Tibial nerve (tissue), 4 donors: ENCODE measurements at regions not wholly inside any gene's neighbourhood (a gene's known extent, or its start where the extent isn't known, plus 50 kb on each side); places are given as distances from the start of the nearest gene placed in this dataset.

ENCODE experiments used
- DNase-seq, 2 donors: peaks; one replicate each; pipeline ENCODE4 v3.0.0-alpha.2; 2019; ENCODE audit warnings: low spot score in 2 of 2
- H3K27ac ChIP-seq, 4 donors: fragments of 200-600 bp; sonication (generic) in 3 of 4; one replicate each; pipeline ENCODE4 v1.5.1; 2017 to 2019; ENCODE audit warnings: mild to moderate bottlenecking in 1 of 4
- H3K27me3 ChIP-seq, 2 donors: fragments of 200-600 bp; sonication (generic) in 1 of 2; one replicate each; pipeline versions ENCODE4 v1.5.1 to v1.6.0; 2017 to 2019
- H3K36me3 ChIP-seq, 3 donors: fragments of 200-600 bp; sonication (generic); one replicate each; pipeline ENCODE4 v1.5.1; 2018 to 2019
- H3K4me1 ChIP-seq, 4 donors: fragments of 200-600 bp; sonication (generic) in 3 of 4; one replicate each; pipeline ENCODE4 v1.5.1; 2017 to 2019
- H3K4me3 ChIP-seq, 4 donors: fragments of 200-600 bp; sonication (generic) in 3 of 4; one replicate each; pipeline ENCODE4 v1.5.1; 2017 to 2019; ENCODE audit warnings: mild to moderate bottlenecking in 1 of 4, moderate library complexity in 1 of 4
- H3K9me3 ChIP-seq, 4 donors: fragments of 200-600 bp; sonication (generic) in 3 of 4; one replicate each; pipeline ENCODE4 v1.5.1; 2017 to 2019
- CTCF ChIP-seq, 5 experiments: fragments of 200-600 bp in 3 of 5; fragments of 450-650 bp in 2 of 5; sonication (generic) in 3 of 5; IDR thresholded peaks; one replicate each; pipeline ENCODE4 v1.5.1; 2016 to 2019; ENCODE audit warnings: antibody characterized with exemption in 5 of 5, mild to moderate bottlenecking in 3 of 5, moderate library complexity in 2 of 5
- EP300 ChIP-seq, 2 donors: sonication (generic); formaldehyde crosslinking; IDR thresholded peaks; one replicate each; pipeline ENCODE4 v1.6.1; 2017; ENCODE audit warnings: antibody characterized with exemption in 2 of 2, mild to moderate bottlenecking in 1 of 2
- POLR2A ChIP-seq, 2 donors: fragments of 450-650 bp; IDR thresholded peaks; one replicate each; pipeline ENCODE4 v1.6.1; 2017; ENCODE audit warnings: antibody characterized with exemption in 2 of 2, mild to moderate bottlenecking in 2 of 2, moderate library complexity in 2 of 2
- WGBS, 2 donors: methylation state at CpG; one replicate each; pipeline ENCODE4 v1.1.5; 2018; 5-methylcytosine and 5-hydroxymethylcytosine counted together

GRCh38 chr9:600006-600405 lies 241.5 kb upstream of the DMRT1 start:
- DNase-seq = no peak
- no peaks in the 10 kb centered on the region for H3K4me1 ChIP-seq
- peaks cover 0 to 5% (median 0%) of the 10 kb centered on the region in 4 donors for H3K9me3 ChIP-seq
- H3K27me3 ChIP-seq = no peaks in the 10 kb centered on the region
- H3K4me3 ChIP-seq = no peak overlapping the region
- H3K36me3 ChIP-seq = no peaks in the 10 kb centered on the region
- WGBS, 2 donors = 87 to 89% methylated on average over 3 of the region's 3 CpGs
- TF ChIP-seq CTCF (IDR thresholded peaks at IDR 0.05) (no peak), POLR2A (IDR thresholded peaks at IDR 0.05) (no peak), EP300 (IDR thresholded peaks at IDR 0.05) (no peak)
- H3K27ac ChIP-seq = no peak overlapping the region

- peaks cover 0 to 5% (median 0%) of the 10 kb centered on the region in 4 donors for H3K9me3 ChIP-seq
- WGBS, 2 donors = 80 to 83% methylated on average over 4 of the region's 4 CpGs
- H3K27me3 ChIP-seq = no peaks in the 10 kb centered on the region
- H3K4me3 ChIP-seq = no peak overlapping the region
- H3K36me3 ChIP-seq = no peaks in the 10 kb centered on the region
- DNase-seq = no peak
- no peaks in the 10 kb centered on the region for H3K4me1 ChIP-seq
- TF ChIP-seq POLR2A (IDR thresholded peaks at IDR 0.05) = no peak
- TF ChIP-seq EP300 (IDR thresholded peaks at IDR 0.05) = no peak
- TF ChIP-seq CTCF (IDR thresholded peaks at IDR 0.05) = no peak
- H3K27ac ChIP-seq = no peak overlapping the region
These were observed 238.8 kb upstream of the DMRT1 start for GRCh38 chr9:602716-603115.

GRCh38 chr9:603126-603525 lies 238.4 kb upstream of the DMRT1 start:
- Histone ChIP-seq H3K27ac (no peak overlapping the region), H3K4me1 (no peaks in the 10 kb centered on the region), H3K27me3 (no peaks in the 10 kb centered on the region), H3K36me3 (no peaks in the 10 kb centered on the region), H3K4me3 (no peak overlapping the region), H3K9me3 (peaks cover 0 to 2% (median 0%) of the 10 kb centered on the region in 4 donors)
- WGBS, 2 donors = 63 to 67% methylated on average over 2 of the region's 2 CpGs
- TF ChIP-seq POLR2A (IDR thresholded peaks at IDR 0.05) = no peak
- no peak for TF ChIP-seq CTCF (IDR thresholded peaks at IDR 0.05)
- TF ChIP-seq EP300 (IDR thresholded peaks at IDR 0.05) = no peak
- DNase-seq = no peak

GRCh38 chr9:607417-607816 lies 234.1 kb upstream of the DMRT1 start:
- Histone ChIP-seq H3K4me1 (peaks cover 0 to 7% (median 0%) of the 10 kb centered on the region in 4 donors), H3K36me3 (no peaks in the 10 kb centered on the region), H3K27ac (no peak overlapping the region), H3K4me3 (no peak overlapping the region), H3K27me3 (no peaks in the 10 kb centered on the region), H3K9me3 (no peaks in the 10 kb centered on the region)
- no peak for DNase-seq
- TF ChIP-seq CTCF (IDR thresholded peaks at IDR 0.05) (no peak), POLR2A (IDR thresholded peaks at IDR 0.05) (no peak), EP300 (IDR thresholded peaks at IDR 0.05) (no peak)
- 69 to 72% methylated on average over 5 of the region's 5 CpGs for WGBS, 2 donors

GRCh38 chr9:613771-614347 lies 227.6 kb upstream of the DMRT1 start:
- H3K4me1 ChIP-seq = peaks cover 0 to 37% (median 5%) of the 10 kb centered on the region in 4 donors
- H3K9me3 ChIP-seq = no peaks in the 10 kb centered on the region
- 2 to 5% methylated on average over 7 of the region's 7 CpGs for WGBS, 2 donors
- peak in 1 of 2 donors; percentile 65 for TF ChIP-seq EP300 (IDR thresholded peaks at IDR 0.05)
- TF ChIP-seq POLR2A (IDR thresholded peaks at IDR 0.05) = no peak
- peak; percentile 69 to 92 (median 84) for TF ChIP-seq CTCF (IDR thresholded peaks at IDR 0.05)
- H3K36me3 ChIP-seq = no peaks in the 10 kb centered on the region
- no peaks in the 10 kb centered on the region for H3K27me3 ChIP-seq
- DNase-seq = peak; percentile 62 to 70
- peak overlapping the region in 3 of 4 donors; percentile 49 to 74 (median 65) for H3K27ac ChIP-seq
- H3K4me3 ChIP-seq = no peak overlapping the region
